ENCODE measurements at regions not wholly inside any gene's neighbourhood (a gene's known extent, or its start where the extent isn't known, plus 50 kb on each side); places are given as distances from the start of the nearest gene placed in this dataset.

DNA sequence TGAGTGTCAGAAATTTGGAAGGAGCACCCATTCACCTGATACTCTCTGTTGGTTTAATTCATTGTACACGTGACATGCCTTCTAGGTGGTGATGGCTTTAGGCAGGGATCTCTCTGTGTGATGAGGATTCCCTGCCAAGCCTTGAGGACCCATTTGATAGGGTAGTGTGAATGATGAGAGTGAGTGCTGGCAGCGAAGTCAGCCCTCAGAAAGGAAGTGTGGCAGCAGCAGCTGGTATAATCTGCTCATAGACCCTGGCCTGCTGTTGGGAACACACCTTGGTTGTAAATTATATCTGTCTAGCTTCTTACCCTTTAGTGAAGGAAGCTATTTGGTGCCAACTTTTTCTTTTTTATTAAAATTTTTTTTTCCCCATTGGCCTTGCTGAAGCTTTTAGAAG lies 164.5 kb downstream of the HAUS1 start:
- TF ChIP-seq CTCF (IDR thresholded peaks at IDR 0.05; ENCODE audit: low read length): no peak
- no peak for TF ChIP-seq EZH2 (optimal IDR thresholded peaks at IDR 0.05; ENCODE audit: low read depth, low read length)
- no peak for TF ChIP-seq EZH2phosphoT487 (IDR thresholded peaks at IDR 0.05; ENCODE audit: low read length)

Measured in MM.1S (cell line).